ENCODE measurements at regions not wholly inside any gene's neighbourhood (a gene's known extent, or its start where the extent isn't known, plus 50 kb on each side); places are given as distances from the start of the nearest gene placed in this dataset.
"Not testable (repeated sequence)": the region's sequence is repeated elsewhere in the genome, so short reads cannot be mapped to it uniquely, and the experiment has no call there.

DNA sequence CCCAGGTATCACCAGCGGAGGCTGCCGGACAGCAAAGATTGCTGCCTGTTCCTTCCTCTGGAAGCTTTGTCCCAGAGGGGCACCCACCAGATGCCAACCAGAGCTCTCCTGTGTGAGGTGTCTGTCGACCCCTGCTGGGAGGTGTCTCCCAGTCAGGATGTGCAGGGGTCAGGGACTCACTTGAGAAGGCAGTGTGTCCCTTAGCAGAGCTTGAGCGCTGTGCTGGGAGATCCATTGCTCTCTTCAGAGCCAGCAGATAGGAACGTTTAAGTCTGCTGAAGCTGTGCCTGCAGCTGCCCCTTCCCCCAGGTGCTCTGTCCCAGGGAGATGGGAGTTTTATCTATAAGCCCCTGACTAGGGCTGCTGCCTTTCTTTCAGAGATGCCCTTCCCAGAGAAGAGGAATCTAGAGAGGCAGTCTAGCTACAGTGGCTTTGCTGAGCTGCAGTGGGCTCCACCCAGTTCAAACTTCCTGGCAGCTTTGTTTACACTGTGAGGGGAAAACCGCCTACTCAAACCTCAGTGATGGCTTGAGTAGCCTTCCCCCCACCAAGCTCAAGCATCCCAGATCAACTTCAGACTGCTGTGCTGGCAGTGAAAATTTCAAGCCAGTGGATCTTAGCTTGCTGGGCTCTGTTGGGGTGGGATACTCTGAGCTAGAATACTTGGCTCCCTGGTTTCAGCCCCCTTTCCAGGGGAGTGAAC is 253.7 kb downstream of the SPATA31A6 start:
- not testable (repeated sequence) for DNase-seq

GRCh38 chr9:42442680-42443079 is 259.2 kb downstream of the SPATA31A6 start:
- not testable (repeated sequence) for DNase-seq

DNA sequence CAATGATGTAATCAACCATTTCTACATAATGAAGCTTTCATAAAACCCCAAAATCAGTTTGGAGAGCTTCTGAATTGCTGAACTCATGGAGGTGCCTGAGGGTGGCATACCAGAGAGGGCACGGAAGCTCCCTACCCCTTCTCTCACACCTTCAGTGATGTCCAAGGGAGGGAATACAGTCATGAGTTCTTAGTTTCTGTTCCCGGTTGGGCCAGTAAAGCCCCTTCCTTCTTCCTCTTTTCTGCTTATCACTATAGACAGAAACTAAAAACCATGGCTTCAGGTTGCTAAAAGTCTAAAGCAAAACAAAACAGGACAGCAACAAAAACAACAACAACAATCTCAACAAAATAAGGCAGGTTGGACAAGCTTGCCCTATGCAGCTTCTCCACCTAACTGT is 260.0 kb downstream of the SPATA31A6 start:
- DNase-seq = not testable (repeated sequence)

- not testable (repeated sequence) for DNase-seq
Observed at GRCh38 chr9:42461436-42461835, 278.0 kb downstream of the SPATA31A6 start.

GRCh38 chr9:42461863-42462262 is 278.4 kb downstream of the SPATA31A6 start:
- not testable (repeated sequence) for DNase-seq

DNA sequence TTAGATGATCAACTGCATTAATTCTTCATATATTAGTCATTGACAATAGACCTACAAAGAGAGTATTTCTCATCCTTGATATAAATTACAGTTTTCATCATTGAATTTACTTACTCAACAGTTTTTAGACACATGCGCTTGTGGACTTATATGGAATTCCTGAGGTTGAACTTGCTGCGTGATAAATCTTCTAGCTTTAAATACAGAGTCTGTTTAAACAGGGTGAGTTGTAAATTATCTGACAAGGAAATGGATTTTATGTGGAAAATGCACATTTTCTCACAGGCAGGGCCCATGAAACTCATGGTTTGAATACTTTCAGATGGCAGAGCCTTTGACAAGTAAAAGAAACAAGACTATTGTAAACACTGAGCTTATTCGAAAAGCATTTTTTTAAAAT is 280.5 kb downstream of the SPATA31A6 start:
- peak; percentile 73 for DNase-seq

- DNase-seq = peak; percentile 4
Observed at GRCh38 chr9:42470577-42470976, 287.1 kb downstream of the SPATA31A6 start.

- not testable (repeated sequence) for DNase-seq
Observed at GRCh38 chr9:42490989-42491388, 307.5 kb downstream of the SPATA31A6 start.

DNA sequence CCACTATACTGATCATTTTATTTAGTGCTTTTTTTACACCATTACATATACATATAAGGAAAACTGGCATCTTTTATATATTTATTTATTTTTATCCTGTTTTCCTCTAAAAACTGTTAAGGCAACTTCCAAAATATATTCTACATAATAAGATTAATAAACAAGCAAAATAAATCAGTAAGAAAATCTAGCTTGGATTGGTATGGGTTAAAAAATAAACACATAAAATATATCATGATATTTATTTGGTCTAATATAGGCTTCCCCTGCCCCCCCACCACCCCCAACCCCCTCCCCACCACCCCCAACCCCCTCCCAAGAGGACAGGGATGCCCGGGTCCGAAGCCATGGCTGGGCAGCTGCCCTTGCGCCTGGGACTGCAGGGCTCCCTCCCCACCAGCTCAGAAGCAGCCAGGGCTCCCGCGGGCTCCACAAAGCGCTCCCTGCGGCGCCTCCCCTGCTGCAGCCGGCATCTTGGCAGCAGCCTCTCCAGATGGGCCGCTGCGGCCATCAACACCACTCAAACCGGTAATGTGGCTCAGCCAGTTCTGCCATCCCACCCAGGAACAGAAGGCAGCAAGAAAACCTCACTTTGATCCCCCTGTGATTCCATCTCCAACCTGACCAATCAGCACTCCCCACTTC is 319.3 kb downstream of the SPATA31A6 start:
- not testable (repeated sequence) for DNase-seq

GRCh38 chr9:42508111-42508510 is 324.7 kb downstream of the SPATA31A6 start:
- not testable (repeated sequence) for DNase-seq

DNA sequence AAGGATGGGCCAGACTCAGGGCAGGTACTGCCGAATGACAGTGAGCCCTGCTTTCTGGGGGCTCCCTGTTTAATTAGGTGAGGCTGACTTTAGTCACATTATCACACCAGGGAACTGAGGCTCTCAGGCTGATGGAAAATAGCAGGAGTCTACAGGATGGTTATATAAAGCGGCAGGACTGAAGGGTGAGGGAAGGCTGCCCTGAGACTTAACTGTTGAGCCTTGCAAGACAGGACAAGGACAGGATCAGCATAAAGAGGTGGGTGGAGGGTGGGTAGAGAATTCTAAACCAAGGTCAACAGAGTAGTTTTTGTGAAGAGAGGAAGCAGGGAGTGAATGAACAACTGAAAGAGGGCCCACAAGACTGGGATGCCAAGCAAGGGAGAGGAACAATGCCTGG is 330.1 kb downstream of the SPATA31A6 start:
- DNase-seq = not testable (repeated sequence)

GRCh38 chr9:42534325-42534983 is 351.0 kb downstream of the SPATA31A6 start:
- peak; percentile 39 for DNase-seq

DNA sequence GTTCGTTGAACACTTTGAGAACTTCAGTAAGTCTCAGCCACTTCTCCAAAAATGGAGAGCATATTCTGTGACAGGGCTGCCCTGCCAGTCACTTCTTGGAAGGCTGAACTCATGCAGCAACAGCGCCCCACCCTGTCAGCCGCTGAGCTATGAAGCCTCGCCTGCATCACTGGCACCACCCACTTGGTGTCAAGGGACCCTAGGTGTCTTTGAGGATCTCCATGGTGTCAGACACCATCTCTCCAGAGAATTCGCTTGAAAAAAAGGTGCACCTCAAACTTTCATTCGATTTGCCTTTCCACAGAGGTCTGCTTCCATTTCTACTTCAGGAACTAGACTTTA is 351.5 kb downstream of the SPATA31A6 start:
- DNase-seq = peak; percentile 1

GRCh38 chr9:42550789-42551357 is 367.4 kb downstream of the SPATA31A6 start:
- not testable (repeated sequence) for DNase-seq

DNA sequence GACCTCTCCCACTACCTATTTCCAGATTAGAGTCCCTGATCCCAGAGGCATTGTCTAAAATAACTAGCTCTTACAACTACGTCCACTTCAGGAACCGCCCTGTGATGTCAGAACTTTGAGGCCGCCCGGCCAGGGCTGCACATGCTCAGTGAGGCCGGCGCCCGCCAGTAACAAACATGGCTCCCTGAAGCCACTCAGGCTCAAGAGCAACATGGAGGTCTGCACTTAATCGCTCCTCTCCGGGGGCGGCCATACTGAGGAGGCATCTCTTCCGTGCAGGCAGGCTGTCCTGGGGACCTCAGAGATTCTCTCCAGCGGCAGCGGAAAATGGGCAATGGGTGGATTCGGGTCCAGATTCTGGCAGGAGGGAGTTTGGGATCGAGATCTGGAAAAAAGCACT is 385.1 kb downstream of the SPATA31A6 start:
- not testable (repeated sequence) for DNase-seq

GRCh38 chr9:42568942-42569556 is 385.6 kb downstream of the SPATA31A6 start:
- DNase-seq = not testable (repeated sequence)

DNA sequence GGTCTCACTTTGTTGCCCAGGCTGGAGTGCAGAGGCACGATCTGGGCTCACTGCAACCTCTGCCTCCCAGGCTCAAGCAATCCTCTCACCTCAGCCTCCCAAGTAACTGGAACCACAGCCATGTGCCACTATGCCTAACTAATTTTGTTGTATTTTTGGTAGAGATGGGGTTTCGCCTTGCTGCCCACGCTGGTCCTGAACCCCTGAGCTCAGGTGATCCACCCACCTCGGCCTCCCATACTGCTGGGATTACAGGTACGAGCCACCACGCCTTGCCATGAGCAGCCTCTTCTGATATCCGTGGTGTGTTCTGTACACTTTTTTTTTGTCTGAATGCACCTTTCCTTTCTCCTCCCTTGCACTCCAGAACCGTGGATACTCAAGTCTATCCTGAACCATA is 394.4 kb downstream of the SPATA31A6 start:
- not testable (repeated sequence) for DNase-seq

Measured in fibroblast of upper back skin (primary cell).